HT-29 (cell line): ENCODE measurements at regions not wholly inside any gene's neighbourhood (a gene's known extent, or its start where the extent isn't known, plus 50 kb on each side); places are given as distances from the start of the nearest gene placed in this dataset.

ENCODE experiments used
- DNase-seq: peaks from one replicate; pipeline ENCODE4 v3.0.0-alpha.2; 2015; ENCODE audit warnings: low spot score

GRCh38 chr1:87953732-87954344, 625.2 kb downstream of the LMO4 start:
- peak; percentile 94 for DNase-seq

GRCh38 chr1:87955038-87955437, 626.4 kb downstream of the LMO4 start:
- DNase-seq = no peak

- no peak for DNase-seq
Measured at GRCh38 chr1:87956072-87956471, 627.4 kb downstream of the LMO4 start.

DNA sequence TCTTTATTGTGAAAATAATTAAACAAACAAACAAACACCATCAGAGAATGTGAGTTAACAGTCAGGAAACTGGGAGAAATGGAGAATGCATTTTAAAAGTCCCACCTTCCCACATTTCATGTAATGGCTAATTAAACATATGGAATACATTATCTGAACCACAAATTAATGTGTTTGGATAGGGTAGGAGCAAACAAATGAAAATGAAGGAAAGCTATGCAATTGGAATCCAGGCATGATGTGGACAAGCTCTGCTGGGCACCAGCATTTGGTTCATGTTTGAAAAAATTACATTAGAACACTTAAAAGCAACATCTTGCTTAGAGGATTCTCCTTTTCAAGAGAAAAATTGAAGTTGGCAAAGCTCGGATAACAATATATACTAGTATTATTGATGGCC, 628.1 kb downstream of the LMO4 start:
- DNase-seq = no peak

DNA sequence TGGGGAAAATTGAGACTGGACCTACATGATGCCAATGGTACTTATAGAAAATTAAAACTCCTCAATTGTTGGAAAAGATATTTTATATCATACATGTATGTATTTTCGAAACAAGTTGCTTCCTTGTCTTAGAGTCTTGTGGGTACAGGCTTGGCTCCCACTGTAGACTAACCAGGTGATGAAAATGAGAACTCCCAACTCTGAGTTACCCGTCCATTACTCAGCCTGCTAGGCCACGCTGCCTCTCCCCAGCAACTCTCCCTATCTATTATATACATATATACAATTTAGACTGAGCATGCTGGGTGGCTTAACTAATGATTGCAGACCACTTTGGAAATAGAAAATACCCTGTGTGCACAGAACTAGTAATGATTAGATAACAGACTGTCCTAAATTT, 628.7 kb downstream of the LMO4 start:
- DNase-seq = no peak

- DNase-seq = no peak
Measured at GRCh38 chr1:87958201-87958600, 629.5 kb downstream of the LMO4 start.

- no peak for DNase-seq
Measured at GRCh38 chr1:87958716-87959115, 630.0 kb downstream of the LMO4 start.

DNA sequence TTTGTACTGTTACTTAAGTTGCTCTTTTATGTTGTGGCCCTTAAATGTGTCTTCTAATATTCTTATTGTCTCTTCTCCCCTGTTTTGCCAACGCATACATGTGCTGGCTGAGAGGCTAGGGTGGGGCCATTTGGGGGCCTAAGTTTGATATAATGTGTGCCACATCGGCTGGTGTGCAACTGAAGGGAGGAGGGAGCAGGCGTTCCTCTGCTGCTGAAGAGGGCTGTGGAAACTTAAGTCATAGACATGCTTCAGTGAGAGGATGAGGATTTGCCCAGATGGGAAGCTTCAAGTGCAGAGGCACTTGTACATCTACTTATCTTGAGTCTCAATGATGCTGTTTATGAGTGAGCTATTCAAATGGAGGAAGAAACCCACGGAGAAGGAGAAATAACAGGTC, 630.6 kb downstream of the LMO4 start:
- DNase-seq = no peak

GRCh38 chr1:87961992-87962391, 633.3 kb downstream of the LMO4 start:
- DNase-seq = no peak

- no peak for DNase-seq
Measured at GRCh38 chr1:87963556-87963955, 634.9 kb downstream of the LMO4 start.

- DNase-seq = no peak
Measured at GRCh38 chr1:87965193-87965592, 636.5 kb downstream of the LMO4 start.

GRCh38 chr1:87968197-87968955, 639.7 kb downstream of the LMO4 start:
- DNase-seq = no peak

GRCh38 chr1:87969040-87969439, 640.4 kb downstream of the LMO4 start:
- DNase-seq = no peak

GRCh38 chr1:87972811-87973210, 644.1 kb downstream of the LMO4 start:
- DNase-seq = no peak

DNA sequence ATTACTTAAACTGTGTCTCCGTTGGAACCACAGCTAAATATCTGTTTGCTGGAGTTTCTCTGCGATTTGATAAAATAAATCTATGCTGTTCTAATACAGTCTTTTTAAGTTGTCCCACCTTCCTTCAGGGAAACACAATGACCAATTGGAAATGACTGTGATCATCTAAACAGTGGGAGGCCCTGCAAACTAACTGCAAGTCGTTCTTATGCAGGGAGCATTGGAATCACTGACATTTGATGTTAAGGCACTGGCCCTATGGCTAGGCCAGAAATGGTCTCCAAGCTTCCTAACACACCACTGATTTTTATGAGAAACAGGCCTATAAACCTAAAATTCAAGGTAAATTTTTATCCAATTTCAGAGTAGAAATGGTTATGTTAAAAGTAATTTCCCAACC, 645.2 kb downstream of the LMO4 start:
- no peak for DNase-seq

GRCh38 chr1:87976316-87976715, 647.6 kb downstream of the LMO4 start:
- no peak for DNase-seq

DNA sequence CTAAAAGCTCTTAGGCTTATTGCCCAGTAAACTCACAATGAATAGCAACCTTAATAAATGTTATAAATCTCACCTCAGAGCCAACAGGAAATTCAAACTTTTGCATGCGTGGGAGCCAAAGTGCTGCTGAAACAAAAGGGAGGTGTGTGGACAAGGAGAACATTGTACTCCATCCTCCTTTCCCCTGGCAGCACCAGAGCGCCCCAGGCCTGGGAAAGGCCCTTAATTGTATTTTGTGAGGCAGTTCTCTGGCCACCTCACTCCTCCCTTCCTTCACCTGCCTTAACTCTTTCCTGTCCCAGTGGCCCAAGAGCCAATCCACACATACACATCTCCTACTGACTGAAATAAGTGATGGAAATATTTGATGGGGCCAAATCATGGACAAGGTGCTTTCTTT, 648.5 kb downstream of the LMO4 start:
- no peak for DNase-seq

- no peak for DNase-seq
Measured at GRCh38 chr1:87979079-87979478, 650.4 kb downstream of the LMO4 start.

DNA sequence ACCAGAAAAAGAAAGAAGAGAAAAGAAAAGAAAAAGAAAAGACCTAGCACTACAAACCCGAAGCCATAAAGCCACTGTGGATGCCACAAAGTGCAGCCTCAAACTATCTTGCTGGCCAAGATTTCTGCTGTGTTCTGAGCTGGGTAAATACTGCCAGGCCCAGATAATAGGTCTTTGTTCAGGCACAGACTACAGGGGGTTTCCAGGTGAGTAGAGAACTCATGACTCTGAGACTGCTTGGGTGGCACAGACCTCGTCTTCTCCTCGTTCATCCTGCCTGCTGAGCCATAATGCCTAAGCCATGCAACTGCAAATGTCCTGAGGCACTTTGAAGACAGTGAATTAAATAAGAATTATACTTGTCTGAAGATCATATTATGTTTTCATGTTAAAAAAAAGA, 651.8 kb downstream of the LMO4 start:
- no peak for DNase-seq

DNA sequence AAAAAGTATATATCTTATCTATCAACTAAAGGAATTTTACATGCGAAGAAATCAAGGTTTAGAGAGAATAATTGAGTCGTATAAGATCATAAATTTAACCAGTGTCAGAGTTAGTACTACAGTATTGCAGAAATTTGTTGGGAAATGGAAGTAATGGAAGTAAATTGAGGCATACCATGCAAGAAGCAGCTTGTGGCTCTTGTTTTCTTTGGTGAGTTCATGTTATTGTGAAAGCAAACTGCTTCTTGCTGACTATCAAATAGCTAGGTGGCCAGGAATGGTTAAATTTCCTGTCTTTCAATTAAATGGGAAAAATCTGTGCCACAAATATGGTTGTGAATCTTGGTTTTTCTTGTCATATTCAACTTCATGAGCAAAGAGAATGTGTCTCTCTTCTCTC, 652.7 kb downstream of the LMO4 start:
- DNase-seq = no peak

DNA sequence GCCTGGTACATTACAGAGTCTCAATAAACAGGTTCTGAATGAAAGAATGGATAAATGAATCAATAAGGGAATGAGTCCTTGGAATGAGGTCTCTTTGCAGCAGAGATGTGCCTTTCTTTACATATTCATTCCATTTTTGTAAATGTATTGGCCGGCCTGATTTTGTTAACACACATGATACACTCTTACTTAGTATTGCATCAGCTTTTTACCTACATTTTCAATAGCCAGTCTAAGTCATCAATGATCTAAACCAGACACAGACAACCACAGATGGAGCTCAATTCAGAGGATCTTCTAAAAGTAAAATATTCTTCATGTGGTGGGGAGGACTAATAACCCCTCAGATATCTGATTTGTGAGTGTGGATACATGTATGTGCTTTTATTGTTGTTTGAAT, 653.1 kb downstream of the LMO4 start:
- DNase-seq = no peak

DNA sequence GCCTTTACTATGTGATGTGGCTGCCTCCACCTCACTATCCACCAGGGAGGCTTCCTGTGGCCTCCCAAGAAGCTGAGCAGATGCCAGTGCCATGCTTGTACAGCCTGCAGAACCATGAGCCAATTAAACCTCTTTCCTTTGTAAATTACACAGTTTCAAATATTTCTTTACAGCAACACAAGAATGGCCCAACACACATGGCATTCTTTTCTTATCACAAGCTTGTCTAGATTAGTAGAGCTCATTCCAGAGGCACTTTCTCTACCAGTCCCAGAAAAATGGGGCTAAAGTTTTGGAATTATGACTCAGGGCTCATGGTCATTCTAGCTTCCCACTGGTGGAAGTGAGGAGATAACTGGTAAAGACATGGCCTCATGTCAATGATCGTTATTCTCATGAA, 655.2 kb downstream of the LMO4 start:
- no peak for DNase-seq

DNA sequence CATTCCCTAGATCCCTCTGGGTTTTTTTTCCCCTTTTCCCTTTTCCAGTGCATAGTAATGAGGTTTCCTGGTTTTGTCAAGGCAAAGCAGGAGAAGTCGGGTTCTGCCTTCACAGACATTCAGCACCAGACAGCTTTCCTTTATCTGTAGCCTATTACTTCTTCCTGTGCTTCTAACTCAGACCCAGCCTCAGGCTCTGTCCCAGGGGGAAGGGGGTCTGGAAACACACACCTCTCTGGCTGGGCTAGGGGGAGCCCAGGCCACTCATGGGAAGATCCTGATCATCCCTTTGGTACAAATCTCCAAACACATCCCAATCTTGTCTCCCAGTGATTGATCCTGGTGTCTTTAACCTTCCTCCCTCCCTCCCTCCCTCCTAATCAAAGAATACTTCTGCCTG, 656.4 kb downstream of the LMO4 start:
- DNase-seq = no peak
